Fibroblast of the aortic adventitia (primary cell): ENCODE measurements at regions not wholly inside any gene's neighbourhood (a gene's known extent, or its start where the extent isn't known, plus 50 kb on each side); places are given as distances from the start of the nearest gene placed in this dataset. TPM values are rescaled to one million over a fixed set of nuclear protein-coding genes. Genes with fewer than 3 reads are reported as not detected.

Source experiments
- DNase-seq: peaks from one replicate; pipeline ENCODE4 v3.0.0-alpha.2; 2010; ENCODE audit warnings: low read depth
- H3K4me3 ChIP-seq: 2 replicates; pipeline ENCODE4 v1.5.1; 2011; ENCODE audit warnings: low read depth, mild to moderate bottlenecking, control low read depth, low read length, moderate library complexity
- small RNA-seq: library from RNA; depleted of rRNA; stranded (forward); fragments of <200 nt; gene quantifications from one replicate; pipeline ENCODE3, GENCODE V24; 2012
- TF ChIP-seq, protein P1 (sequence below): IDR thresholded peaks from 2 replicates; pipeline ENCODE4 v1.5.1; 2011; ENCODE audit warnings: mild to moderate bottlenecking, low read length, control low read depth, inconsistent platforms; ENCODE audit not compliant: insufficient read depth

DNA sequence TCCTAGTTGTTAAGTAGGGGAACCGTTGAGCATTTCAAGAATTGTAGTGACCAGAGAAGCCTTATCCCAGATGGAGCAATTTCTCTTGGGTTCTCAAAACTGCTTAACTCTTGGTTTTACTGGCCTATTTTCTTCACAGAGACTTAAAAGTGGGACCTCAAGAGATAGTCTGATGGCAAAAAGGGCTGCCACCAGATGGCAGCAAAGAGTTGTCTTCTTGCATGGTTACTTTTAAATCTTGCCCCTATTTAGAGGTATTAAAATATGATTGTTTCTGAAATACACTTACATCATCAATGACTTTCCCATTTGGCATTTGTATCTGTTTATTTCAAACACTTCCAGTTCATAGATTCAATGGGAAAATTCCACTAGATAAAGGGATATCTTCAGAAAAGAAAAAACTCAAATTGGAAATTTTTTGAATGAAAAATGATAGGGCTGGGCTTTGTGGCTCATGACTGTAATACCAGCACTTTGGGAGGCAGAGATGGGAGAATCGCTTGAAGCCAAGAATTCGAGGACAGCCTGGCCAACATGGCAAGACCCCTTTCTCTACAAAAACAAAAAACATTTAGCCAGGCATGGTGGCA is 69.9 kb upstream of the CNTN1 start:
- peak; percentile 59 for DNase-seq
- no peak overlapping the region for H3K4me3 ChIP-seq
- TF ChIP-seq, protein P1, sequence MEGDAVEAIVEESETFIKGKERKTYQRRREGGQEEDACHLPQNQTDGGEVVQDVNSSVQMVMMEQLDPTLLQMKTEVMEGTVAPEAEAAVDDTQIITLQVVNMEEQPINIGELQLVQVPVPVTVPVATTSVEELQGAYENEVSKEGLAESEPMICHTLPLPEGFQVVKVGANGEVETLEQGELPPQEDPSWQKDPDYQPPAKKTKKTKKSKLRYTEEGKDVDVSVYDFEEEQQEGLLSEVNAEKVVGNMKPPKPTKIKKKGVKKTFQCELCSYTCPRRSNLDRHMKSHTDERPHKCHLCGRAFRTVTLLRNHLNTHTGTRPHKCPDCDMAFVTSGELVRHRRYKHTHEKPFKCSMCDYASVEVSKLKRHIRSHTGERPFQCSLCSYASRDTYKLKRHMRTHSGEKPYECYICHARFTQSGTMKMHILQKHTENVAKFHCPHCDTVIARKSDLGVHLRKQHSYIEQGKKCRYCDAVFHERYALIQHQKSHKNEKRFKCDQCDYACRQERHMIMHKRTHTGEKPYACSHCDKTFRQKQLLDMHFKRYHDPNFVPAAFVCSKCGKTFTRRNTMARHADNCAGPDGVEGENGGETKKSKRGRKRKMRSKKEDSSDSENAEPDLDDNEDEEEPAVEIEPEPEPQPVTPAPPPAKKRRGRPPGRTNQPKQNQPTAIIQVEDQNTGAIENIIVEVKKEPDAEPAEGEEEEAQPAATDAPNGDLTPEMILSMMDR = peak; percentile 69

DNA sequence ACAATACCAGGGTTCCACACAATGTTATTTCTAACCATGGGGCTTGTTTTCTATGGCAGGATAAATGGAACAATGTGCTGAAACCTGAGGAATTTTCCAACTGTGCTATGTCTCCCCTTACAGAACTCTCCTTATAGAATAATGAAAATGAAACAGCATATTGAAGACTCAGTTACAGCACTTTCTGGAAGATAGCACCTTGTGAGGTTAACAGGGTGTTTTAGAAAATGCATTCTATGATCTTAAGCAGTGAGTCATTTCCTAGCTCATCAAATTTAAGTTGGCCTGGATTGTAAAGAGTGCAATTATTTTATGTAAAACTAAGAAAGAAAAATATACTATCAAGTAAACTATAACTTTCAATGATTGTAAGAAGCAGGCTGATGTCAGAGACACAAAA is 60.1 kb upstream of the CNTN1 start:
- TF ChIP-seq, protein P1 = no peak
- no peak overlapping the region for H3K4me3 ChIP-seq
- no peak for DNase-seq

DNA sequence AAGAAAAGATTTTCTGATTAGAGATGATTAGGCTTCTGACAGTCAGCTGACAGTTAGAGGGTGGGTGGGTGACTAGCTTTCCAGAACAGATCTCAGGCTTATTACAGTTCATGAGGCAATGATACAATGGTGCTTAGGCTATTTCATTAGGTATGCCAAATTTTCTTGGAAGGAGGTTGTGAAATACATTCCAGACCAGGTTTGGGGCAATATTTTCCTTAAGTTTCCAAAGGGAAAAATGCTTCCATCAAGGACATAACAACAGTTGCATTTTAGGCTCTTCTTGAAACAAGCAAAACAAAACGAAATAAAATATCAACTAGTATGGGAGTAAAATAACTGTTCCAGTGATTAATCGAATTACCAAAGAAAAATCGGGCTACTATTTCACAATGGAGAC is 59.3 kb upstream of the CNTN1 start:
- TF ChIP-seq, protein P1 = no peak
- no peak overlapping the region for H3K4me3 ChIP-seq
- DNase-seq = no peak

DNA sequence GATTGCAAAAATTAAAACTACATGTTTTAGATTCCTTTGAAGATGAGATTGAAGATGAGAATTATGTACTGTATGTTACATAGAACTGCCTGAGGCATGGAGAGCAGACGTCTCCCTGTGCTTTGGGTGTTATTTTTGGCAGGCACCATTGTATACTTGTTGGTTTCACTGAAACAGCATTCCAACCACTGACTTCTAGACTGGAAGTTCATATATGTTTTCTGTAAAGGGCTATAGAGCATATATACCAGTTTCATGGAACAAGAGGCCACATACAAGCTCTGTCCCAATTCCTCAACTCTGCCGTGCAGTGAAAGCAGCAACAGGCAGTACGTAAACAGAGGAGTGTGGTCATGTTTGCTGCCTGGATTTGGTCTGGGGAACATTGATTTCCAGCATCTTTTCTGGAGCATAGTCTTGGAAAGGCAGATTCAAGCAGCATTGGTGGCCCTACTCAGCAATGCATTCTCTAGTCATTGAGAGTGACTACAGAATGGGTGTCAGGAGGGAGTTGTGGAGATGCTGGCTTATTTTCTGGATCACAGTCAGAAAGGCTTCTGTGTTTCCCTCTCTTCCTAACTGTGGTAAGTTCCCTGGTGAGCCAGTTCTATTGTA is 57.6 kb upstream of the CNTN1 start:
- TF ChIP-seq, protein P1 = no peak
- no peak overlapping the region for H3K4me3 ChIP-seq
- DNase-seq = no peak

DNA sequence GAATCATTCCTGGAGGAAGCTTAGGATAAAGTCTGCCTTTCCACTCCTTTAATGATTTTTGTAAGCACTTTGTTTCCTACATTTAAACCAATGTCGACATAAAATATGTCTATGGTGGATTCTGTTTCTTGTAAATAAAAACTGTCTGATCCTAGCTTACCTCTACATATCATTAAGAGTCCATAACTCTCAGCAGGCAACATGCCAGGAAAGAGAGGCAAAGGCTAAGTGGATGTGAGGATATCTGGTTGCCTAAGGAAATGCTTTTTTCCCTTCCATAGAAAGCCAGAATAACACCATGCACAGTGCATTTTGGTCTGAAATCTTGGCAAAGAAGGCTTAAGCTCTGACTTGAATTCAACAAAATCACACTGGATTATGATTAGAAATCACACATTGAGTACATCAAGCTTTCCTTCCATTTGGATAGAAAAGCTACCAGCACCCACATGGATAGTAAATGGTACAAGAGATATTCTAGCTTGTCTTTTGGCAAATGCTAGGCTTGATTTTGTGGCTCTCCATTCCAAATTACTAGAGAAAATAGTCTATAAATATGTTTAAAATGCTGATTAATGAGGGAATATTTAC is 57.0 kb upstream of the CNTN1 start:
- H3K4me3 ChIP-seq = no peak overlapping the region
- no peak for DNase-seq
- TF ChIP-seq, protein P1 = no peak

Small RNA genes in the stretch of these regions (small RNA-seq; reads per million reads assigned to genes)
- not detected for gene RNU6-713P
